ENCODE measurements at regions not wholly inside any gene's neighbourhood (a gene's known extent, or its start where the extent isn't known, plus 50 kb on each side); places are given as distances from the start of the nearest gene placed in this dataset.

DNA sequence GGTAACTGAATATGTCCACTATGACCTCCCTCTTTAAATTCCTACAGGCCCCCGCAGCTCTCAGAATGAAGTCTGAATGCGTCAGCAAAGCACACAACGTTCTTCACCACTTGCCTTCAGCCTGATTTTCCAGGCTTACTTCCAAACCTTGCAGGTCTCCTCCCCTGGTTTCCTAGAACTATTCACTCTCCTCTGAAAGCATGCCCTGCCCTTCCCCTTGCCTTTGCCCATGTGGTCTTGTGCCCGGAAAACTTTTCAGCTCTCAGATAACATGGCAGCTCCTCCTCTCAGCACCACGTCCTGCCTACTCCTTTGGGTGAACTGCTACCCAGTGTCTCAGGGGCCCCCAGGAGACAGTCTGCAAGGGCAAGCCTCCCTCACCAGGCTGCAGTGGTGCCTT is 268.5 kb upstream of the LDB2 start:
- Mint-ChIP-seq H3K9me3 (peaks cover 8 to 10% of the 10 kb centered on the region in 2 donors), H3K36me3 (ENCODE audit: insufficient read depth in 2 of 2) (peaks cover 0 to 6% of the 10 kb centered on the region in 2 donors), H3K27me3 (ENCODE audit: low read depth) (peaks cover 25% of the 10 kb centered on the region), H3K4me1 (ENCODE audit: low read depth) (no peaks in the 10 kb centered on the region), H3K4me3 (no peak overlapping the region), H3K27ac (no peak overlapping the region)
- DNase-seq = no peak
- ATAC-seq (replicated peaks in 1 of 2) = no peak

DNA sequence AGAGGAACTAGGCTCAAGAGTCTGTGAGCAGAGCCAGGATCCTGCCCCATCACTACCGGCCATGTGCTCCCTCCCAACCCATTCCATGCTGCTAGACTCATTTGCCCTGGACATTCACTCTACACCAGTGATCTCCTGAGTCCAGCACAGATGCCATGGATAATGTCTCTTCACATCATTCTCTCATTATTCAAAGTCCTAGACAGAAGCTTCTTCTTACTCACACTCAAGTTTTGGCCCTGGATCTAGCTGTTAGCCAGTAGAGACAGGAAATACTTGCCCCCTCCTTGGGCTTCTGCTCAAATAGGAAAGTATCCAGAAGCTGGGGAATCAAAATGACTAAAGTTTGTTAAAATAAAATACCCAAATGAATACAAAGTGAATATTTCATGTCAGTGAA is 266.8 kb upstream of the LDB2 start:
- ATAC-seq (replicated peaks in 1 of 2) (no peak), DNase-seq (no peak)
- Mint-ChIP-seq H3K27me3 (ENCODE audit: low read depth) (peaks cover 13% of the 10 kb centered on the region), H3K9me3 (peaks cover 9 to 10% of the 10 kb centered on the region in 2 donors), H3K4me1 (ENCODE audit: low read depth) (no peaks in the 10 kb centered on the region), H3K4me3 (no peak overlapping the region), H3K27ac (no peak overlapping the region), H3K36me3 (ENCODE audit: insufficient read depth in 2 of 2) (peaks cover 0 to 6% of the 10 kb centered on the region in 2 donors)

GRCh38 chr4:17164666-17165065 is 266.2 kb upstream of the LDB2 start:
- Mint-ChIP-seq H3K9me3 (peaks cover 10 to 11% of the 10 kb centered on the region in 2 donors), H3K4me1 (ENCODE audit: low read depth) (no peaks in the 10 kb centered on the region), H3K27ac (no peak overlapping the region), H3K4me3 (no peak overlapping the region), H3K36me3 (ENCODE audit: insufficient read depth in 2 of 2) (peaks cover 0 to 6% of the 10 kb centered on the region in 2 donors), H3K27me3 (ENCODE audit: low read depth) (peaks cover 13% of the 10 kb centered on the region)
- ATAC-seq (replicated peaks in 1 of 2) = no peak
- no peak for DNase-seq

DNA sequence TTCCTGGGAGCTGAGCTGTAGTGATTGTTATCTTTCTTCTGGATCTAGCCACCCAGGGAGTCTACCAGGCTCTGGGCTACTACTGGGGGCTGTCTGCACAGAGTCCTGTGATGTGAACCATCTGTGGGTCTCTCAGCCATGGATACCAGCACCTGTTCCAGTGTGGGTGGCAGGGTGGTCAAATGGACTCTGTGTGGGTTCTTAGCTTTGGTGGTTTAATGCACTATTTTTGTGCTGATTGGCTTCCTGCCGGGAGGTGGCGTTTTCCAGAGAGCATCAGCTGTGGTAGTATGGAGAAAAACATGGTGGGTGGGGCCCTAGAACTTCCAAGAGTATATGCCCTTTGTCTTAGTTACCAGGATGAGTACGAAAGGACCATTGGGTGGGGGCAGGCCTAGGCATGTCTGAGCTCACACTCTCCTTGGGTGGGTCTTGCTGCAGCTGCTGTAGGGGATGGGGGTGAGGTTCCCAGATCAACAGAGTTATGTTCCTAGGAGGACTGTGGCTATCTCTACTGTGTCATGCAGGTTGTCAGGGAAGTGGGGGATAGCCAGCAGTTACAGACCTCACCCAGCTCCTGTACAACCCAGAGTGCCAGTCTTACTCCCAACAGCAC is 264.8 kb upstream of the LDB2 start:
- H3K36me3 Mint-ChIP-seq (ENCODE audit: insufficient read depth in 2 of 2) = peaks cover 0 to 6% of the 10 kb centered on the region in 2 donors
- no peak overlapping the region for H3K4me3 Mint-ChIP-seq
- peaks cover 11 to 12% of the 10 kb centered on the region in 2 donors for H3K9me3 Mint-ChIP-seq
- no peaks in the 10 kb centered on the region for H3K4me1 Mint-ChIP-seq (ENCODE audit: low read depth)
- peaks cover 13% of the 10 kb centered on the region for H3K27me3 Mint-ChIP-seq (ENCODE audit: low read depth)
- no peak for ATAC-seq (replicated peaks in 1 of 2)
- no peak overlapping the region for H3K27ac Mint-ChIP-seq
- no peak for DNase-seq

DNA sequence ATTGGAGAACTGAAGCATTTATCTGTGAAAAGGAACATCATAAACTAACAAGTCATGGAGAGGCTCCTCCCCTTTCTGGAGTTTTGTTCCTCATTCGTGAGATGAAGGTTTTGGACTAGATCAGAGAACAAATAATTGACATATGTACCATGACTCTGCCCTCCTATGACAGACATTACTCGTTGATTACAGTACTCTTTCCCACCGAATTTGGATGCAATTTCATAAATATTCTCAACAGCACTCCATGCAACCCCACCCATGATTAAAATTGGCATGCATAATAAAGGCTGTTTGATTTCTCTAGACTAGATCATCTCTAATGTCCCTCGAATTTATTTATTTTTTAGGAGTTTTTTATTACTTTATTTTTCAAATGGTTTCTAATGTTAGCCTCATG is 258.9 kb upstream of the LDB2 start:
- Mint-ChIP-seq H3K27me3 (ENCODE audit: low read depth) (peaks cover 9% of the 10 kb centered on the region), H3K9me3 (peaks cover 6% of the 10 kb centered on the region in 2 donors), H3K27ac (no peak overlapping the region), H3K36me3 (ENCODE audit: insufficient read depth in 2 of 2) (no peaks in the 10 kb centered on the region), H3K4me1 (ENCODE audit: low read depth) (no peaks in the 10 kb centered on the region), H3K4me3 (no peak overlapping the region)
- ATAC-seq (replicated peaks in 1 of 2) (no peak), DNase-seq (no peak)

- DNase-seq (no peak), ATAC-seq (replicated peaks in 1 of 2) (no peak)
- Mint-ChIP-seq H3K9me3 (peaks cover 2% of the 10 kb centered on the region in 2 donors), H3K27me3 (ENCODE audit: low read depth) (peaks cover 9% of the 10 kb centered on the region), H3K4me3 (no peak overlapping the region), H3K36me3 (ENCODE audit: insufficient read depth in 2 of 2) (no peaks in the 10 kb centered on the region), H3K27ac (no peak overlapping the region), H3K4me1 (ENCODE audit: low read depth) (no peaks in the 10 kb centered on the region)
These were observed 257.0 kb upstream of the LDB2 start for GRCh38 chr4:17155486-17155885.

DNA sequence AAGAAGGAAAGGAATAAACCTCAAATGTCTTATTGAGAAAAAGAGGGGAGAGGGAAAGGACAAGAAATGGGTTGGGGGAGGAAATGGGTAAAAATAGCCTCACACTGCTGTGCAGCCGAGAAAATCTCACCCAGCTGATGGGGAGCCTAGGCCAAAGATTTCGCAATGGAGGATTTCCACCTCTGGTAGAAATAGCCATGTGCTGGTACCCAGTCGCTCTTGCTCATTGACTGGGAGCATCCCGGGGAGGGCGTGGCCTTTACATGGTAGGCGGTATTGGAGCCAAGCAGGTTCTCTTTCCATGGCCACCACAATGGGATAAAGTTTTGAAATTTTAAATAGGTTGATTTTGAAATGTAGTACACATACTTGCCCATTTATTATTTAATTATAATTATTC is 255.1 kb upstream of the LDB2 start:
- no peaks in the 10 kb centered on the region for H3K36me3 Mint-ChIP-seq (ENCODE audit: insufficient read depth in 2 of 2)
- H3K27ac Mint-ChIP-seq = no peak overlapping the region
- ATAC-seq (replicated peaks in 1 of 2) (no peak), DNase-seq (no peak)
- peaks cover 0 to under 1% of the 10 kb centered on the region in 2 donors for H3K9me3 Mint-ChIP-seq
- no peak overlapping the region for H3K4me3 Mint-ChIP-seq
- no peaks in the 10 kb centered on the region for H3K4me1 Mint-ChIP-seq (ENCODE audit: low read depth)
- peaks cover 9% of the 10 kb centered on the region for H3K27me3 Mint-ChIP-seq (ENCODE audit: low read depth)

DNA sequence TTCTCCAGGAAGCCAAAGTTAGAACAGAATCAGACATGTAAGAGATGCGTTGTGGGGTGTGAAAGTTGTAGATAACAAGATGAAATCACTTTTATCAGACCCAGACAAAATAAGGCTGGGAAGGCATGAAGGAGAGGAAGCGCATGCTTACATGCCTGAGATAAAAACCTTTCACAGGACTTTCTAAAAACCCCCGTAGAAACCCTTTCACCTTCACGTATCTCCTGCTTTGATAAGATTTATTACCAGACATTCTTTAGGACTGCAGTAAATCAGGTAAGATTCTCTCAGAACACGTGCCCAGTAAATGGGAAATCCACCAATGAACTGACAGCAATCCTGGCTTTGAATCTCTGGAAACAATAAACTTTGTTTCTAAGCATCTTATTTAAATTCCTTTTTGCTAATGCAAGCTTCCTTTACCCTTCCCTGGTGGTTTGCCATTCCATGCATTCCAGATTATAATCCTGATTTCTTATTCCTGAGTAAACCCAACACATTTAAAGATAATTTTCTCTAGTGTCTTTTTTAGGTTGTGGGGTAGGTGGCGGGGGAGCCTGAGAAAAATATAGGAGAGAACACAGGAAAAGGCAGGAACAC is 254.6 kb upstream of the LDB2 start:
- H3K4me3 Mint-ChIP-seq = no peak overlapping the region
- no peaks in the 10 kb centered on the region for H3K36me3 Mint-ChIP-seq (ENCODE audit: insufficient read depth in 2 of 2)
- peaks cover 9% of the 10 kb centered on the region for H3K27me3 Mint-ChIP-seq (ENCODE audit: low read depth)
- H3K4me1 Mint-ChIP-seq (ENCODE audit: low read depth) = no peaks in the 10 kb centered on the region
- no peak overlapping the region for H3K27ac Mint-ChIP-seq
- H3K9me3 Mint-ChIP-seq = no peaks in the 10 kb centered on the region
- DNase-seq (no peak), ATAC-seq (replicated peaks in 1 of 2) (no peak)

- H3K36me3 Mint-ChIP-seq (ENCODE audit: insufficient read depth in 2 of 2) = no peaks in the 10 kb centered on the region
- H3K27me3 Mint-ChIP-seq (ENCODE audit: low read depth) = no peaks in the 10 kb centered on the region
- H3K27ac Mint-ChIP-seq = no peak overlapping the region
- H3K4me3 Mint-ChIP-seq = no peak overlapping the region
- no peaks in the 10 kb centered on the region for H3K4me1 Mint-ChIP-seq (ENCODE audit: low read depth)
- DNase-seq = no peak
- no peak for ATAC-seq (replicated peaks in 1 of 2)
- H3K9me3 Mint-ChIP-seq = peaks cover 5 to 10% of the 10 kb centered on the region in 2 donors
These were observed 243.8 kb upstream of the LDB2 start for GRCh38 chr4:17142232-17142711.

- no peaks in the 10 kb centered on the region for H3K4me1 Mint-ChIP-seq (ENCODE audit: low read depth)
These were observed 240.4 kb upstream of the LDB2 start for GRCh38 chr4:17138847-17139246.

GRCh38 chr4:17134565-17134964 is 236.1 kb upstream of the LDB2 start:
- Mint-ChIP-seq H3K27ac (no peak overlapping the region), H3K9me3 (peaks cover 5 to 7% of the 10 kb centered on the region in 2 donors), H3K36me3 (ENCODE audit: insufficient read depth in 2 of 2) (no peaks in the 10 kb centered on the region), H3K27me3 (ENCODE audit: low read depth) (peaks cover 7% of the 10 kb centered on the region), H3K4me1 (ENCODE audit: low read depth) (no peaks in the 10 kb centered on the region), H3K4me3 (no peak overlapping the region)
- ATAC-seq (replicated peaks in 1 of 2) (no peak), DNase-seq (no peak)

More at GRCh38 chr4:17138847-17139246, 240.4 kb upstream of the LDB2 start:
- H3K9me3 Mint-ChIP-seq = peaks cover 10 to 11% of the 10 kb centered on the region in 2 donors
- no peak for DNase-seq
- no peak for ATAC-seq (replicated peaks in 1 of 2)
- H3K4me3 Mint-ChIP-seq = no peak overlapping the region
- H3K36me3 Mint-ChIP-seq (ENCODE audit: insufficient read depth in 2 of 2) = no peaks in the 10 kb centered on the region
- H3K27me3 Mint-ChIP-seq (ENCODE audit: low read depth) = peaks cover 7% of the 10 kb centered on the region
- H3K27ac Mint-ChIP-seq = no peak overlapping the region

DNA sequence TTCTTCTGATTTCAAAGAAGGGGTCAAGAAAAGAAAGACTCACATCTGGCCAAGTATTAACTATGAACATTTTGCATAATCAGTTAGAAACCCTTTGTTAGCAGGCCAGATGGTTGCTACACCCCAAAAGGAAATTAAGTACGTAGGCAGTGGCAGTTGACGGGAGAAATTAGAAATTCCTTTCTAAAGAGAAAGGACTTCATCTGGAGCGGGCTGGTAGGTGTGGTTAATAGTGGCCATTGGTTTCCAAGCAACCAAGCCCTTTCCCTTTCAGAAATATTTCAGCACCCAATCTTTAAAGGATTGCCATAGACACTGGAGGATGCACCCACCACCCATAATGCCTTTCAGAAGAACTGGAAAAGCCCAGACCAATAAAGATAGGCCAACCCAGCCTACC is 235.7 kb upstream of the LDB2 start:
- no peaks in the 10 kb centered on the region for H3K36me3 Mint-ChIP-seq (ENCODE audit: insufficient read depth in 2 of 2)
- no peak overlapping the region for H3K4me3 Mint-ChIP-seq
- ATAC-seq (replicated peaks in 1 of 2) (no peak), DNase-seq (no peak)
- peaks cover 7% of the 10 kb centered on the region for H3K27me3 Mint-ChIP-seq (ENCODE audit: low read depth)
- H3K4me1 Mint-ChIP-seq (ENCODE audit: low read depth) = no peaks in the 10 kb centered on the region
- no peak overlapping the region for H3K27ac Mint-ChIP-seq
- peaks cover 5 to 7% of the 10 kb centered on the region in 2 donors for H3K9me3 Mint-ChIP-seq

- ATAC-seq (replicated peaks in 1 of 2) (no peak), DNase-seq (no peak)
- Mint-ChIP-seq H3K9me3 (peaks cover 1 to 5% of the 10 kb centered on the region in 2 donors), H3K27me3 (ENCODE audit: low read depth) (peaks cover 7% of the 10 kb centered on the region), H3K36me3 (ENCODE audit: insufficient read depth in 2 of 2) (no peaks in the 10 kb centered on the region), H3K4me3 (no peak overlapping the region), H3K27ac (no peak overlapping the region), H3K4me1 (ENCODE audit: low read depth) (no peaks in the 10 kb centered on the region)
These were observed 233.8 kb upstream of the LDB2 start for GRCh38 chr4:17132226-17132625.

DNA sequence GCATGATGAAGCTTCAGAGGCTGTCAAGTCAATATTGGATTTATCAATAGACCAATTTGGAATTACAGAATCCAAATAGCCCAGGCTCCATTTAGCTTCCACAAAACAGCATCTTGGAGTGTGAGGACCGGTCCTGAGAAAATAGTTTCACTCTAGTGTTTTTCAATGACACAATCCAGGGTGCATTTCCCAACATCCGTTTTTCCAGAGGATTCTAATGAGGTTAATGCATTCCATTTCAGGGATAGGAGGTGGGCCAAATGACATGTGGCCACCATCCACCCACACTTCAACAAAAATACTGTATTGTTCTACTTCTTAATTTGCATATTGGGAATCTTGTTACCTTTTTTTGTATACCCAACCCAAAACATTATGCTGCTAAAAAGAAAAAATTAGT is 229.8 kb upstream of the LDB2 start:
- Mint-ChIP-seq H3K36me3 (ENCODE audit: insufficient read depth in 2 of 2) (no peaks in the 10 kb centered on the region), H3K4me1 (ENCODE audit: low read depth) (no peaks in the 10 kb centered on the region), H3K27me3 (ENCODE audit: low read depth) (no peaks in the 10 kb centered on the region), H3K27ac (no peak overlapping the region), H3K9me3 (peaks cover 0 to 1% of the 10 kb centered on the region in 2 donors), H3K4me3 (no peak overlapping the region)
- no peak for ATAC-seq (replicated peaks in 1 of 2)
- no peak for DNase-seq
